Right lobe of liver (tissue), 4 donors: ENCODE measurements at regions not wholly inside any gene's neighbourhood (a gene's known extent, or its start where the extent isn't known, plus 50 kb on each side); places are given as distances from the start of the nearest gene placed in this dataset.

Experiments
- CTCF ChIP-seq, 4 donors: fragments of 200-600 bp in 3 of 4; fragments of 450-650 bp in 1 of 4; IDR thresholded peaks; one replicate each; pipeline versions ENCODE4 v1.5.1 to v1.8.0; 2016 to 2022; ENCODE audit warnings: antibody characterized with exemption in 4 of 4, mild to moderate bottlenecking in 2 of 4
- POLR2A ChIP-seq: fragments of 450-650 bp; IDR thresholded peaks from one replicate; pipeline ENCODE4 v1.6.1; 2017; ENCODE audit warnings: antibody characterized with exemption, mild to moderate bottlenecking
- donor health status: DM: no; HTN: no; CAD: no.
- donor health status: DM: no; HTN: no; CAD: no.
- donor health status: DM: no; HTN: yes; CAD: no.

- TF ChIP-seq CTCF (IDR thresholded peaks at IDR 0.05) (no peak), POLR2A (no peak)
Observed at GRCh38 chr11:16612566-16613261, 125.7 kb upstream of the C11orf58 start.
